GM04504 (cell line): ENCODE measurements at regions not wholly inside any gene's neighbourhood (a gene's known extent, or its start where the extent isn't known, plus 50 kb on each side); places are given as distances from the start of the nearest gene placed in this dataset.
"Not testable (repeated sequence)": the region's sequence is repeated elsewhere in the genome, so short reads cannot be mapped to it uniquely, and the experiment has no call there.

Experiments used
- DNase-seq: peaks from one replicate; pipeline ENCODE4 v3.0.0-alpha.2; 2012; ENCODE audit warnings: low read depth

DNA sequence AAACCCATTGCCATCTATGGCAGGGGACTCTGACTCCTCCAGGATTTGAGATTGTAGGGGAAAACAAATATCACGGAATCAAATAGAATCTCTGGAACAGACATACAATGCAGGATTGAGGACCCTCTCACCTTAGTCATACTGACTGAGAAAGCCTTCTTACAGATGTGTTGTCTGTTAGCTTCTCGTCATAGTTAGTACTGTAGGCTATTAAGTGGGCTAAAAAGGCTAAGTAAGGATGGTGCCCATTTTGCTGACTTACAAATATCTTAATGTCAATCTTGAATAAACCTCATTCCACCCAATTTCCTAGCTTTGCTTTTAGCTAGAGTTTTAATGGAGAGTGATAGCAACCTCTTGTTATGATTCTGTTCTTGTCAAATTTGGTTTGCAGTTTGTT, 352.4 kb downstream of the QKI start:
- DNase-seq = no peak

DNA sequence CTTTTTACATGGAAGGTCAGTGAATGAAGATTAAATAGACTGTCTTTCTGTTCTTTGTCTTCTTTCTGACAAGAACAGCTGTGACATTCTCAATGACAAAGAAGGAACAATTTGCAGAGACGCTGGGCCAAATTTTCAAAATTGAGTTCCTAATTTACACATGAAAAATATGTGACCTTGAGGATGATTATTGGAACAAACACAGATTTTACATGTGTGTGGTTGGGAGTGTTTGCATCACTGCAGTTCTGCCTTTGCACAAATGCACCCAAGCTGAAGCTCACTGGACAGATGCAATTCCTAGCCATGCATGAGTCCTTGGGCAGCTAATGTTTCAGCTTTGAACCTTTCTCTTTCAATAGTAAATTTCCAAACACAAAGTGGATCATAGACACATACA, 350.8 kb downstream of the QKI start:
- no peak for DNase-seq

DNA sequence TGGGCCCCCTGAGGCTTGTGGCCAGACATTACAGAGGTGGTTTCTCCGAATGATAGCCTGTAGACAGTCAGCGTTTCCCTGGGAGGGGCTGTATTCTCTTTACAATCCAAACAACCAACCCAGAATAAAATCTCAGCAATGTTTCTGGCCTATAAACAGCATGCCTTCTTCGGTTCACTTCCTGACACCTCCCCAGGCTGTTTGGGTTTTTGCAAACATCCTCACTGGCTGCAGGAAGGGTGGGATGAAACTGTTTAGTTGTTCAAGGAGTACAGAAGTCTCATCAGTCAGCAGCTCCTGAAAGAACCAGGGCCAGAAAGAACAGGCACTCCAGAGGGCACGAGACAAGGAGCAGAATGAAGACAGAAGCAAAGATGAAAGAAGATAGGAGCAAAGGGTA, 350.0 kb downstream of the QKI start:
- DNase-seq = no peak

DNA sequence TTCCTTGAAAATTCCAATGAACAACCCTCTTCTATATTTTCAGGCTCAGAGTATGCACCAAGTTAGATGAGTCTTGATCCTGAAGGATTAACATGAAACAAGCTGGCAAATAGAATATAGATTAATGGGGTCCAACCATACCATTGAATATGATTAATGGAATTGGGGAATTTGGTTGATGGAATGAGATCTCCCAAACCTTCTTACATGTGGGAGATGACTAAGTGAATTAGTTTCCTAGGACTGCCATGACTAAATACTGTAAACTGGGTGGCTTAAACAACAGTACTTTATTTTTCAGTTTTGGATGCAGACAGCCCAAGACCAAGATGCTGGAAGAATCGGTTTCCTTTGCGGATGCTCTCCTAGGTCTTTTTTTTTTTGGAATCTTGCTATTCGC, 347.0 kb downstream of the QKI start:
- no peak for DNase-seq

DNA sequence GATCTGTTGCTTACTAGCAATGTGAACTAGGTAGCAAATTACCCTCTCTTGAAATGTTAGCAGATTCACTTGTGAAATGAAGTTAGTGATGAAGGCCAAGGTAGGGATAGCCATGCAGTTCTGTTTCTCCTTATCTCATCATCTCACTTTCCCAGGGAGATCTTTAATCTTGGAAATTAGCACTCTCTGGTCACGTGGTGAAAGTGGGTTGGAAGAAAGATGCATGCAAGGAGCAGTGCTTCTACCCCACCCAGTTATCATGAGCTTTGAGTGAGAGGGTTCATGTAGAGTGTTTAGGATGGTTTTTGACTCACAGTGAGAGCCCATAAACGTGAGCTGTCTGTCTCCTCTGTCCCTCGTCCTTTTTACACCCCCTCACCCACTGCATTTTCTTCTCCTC, 346.3 kb downstream of the QKI start:
- DNase-seq = no peak

DNA sequence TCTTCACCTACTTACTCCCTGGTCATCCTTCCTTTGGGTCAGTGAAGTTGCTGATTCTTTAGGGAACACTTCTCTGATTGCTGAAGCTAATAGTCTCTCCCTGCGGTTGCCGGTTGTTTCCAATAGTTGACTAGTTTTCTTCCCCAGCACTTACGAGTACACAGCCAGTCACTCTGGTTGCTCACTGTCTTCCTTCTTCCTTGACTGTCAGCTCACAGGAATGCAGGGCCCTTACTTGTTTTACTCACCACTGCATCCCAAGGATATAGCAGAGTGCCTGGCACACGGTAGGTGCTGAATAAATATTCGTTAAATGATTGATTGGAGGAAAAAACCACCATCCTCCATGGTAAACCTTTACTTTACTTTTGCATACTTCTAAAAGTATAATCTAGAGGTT, 345.0 kb downstream of the QKI start:
- peak; percentile 4 for DNase-seq

DNA sequence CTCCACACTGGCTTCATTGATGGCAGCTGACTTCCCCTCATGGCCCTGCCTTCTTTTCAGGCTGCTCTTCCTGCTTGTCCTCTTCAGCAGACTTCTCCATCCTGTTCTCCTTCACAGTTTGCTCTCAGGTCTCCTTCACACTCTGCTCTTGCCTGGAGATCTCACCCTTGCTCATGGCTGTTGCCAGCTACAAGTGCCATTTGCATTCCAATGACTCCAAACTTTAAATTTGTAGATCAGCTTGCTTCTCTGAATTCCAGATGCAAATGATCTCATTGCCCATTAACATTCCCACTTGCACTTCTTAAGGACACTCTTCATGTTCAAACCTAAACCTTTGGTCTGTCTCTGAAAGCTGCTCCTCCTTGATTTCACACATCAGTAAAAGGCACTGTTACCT, 343.0 kb downstream of the QKI start:
- no peak for DNase-seq

DNA sequence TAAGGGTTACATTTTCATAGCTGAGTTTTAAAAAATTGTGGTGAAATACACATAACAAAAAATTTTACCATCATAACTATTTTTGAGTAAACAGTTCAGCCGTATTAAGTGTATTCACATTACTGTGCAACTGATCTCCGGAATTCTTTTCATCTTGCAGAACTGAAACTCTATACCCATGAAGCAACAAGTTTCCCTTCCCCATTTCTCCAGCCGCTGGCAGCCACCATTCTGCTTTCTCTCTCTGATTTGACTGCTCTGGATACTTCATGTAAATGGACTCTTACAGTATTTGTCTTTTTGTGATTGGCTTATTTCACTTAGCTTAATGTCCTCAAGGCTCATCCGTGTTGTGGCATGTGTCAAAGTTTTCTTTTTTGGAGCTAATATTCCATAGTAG, 341.6 kb downstream of the QKI start:
- DNase-seq = no peak

DNA sequence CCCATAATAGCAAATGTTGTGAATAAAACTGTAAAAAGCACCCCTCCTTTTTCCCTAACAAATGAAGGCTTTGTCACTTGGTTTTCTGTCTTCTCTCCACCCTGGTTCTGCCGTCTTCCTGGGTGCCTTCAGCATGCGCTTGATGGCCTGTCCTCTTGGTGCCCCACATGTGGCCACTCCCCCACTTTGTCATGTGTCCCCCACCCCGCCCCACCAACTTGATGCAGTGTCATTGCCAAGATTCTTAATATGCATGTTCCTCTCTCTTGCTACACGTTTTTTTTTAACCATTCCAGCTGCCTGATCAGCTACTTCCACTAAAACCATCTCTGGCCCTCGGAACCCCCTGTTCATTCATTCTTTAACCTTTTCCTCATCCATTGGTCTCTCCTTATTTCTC, 340.3 kb downstream of the QKI start:
- DNase-seq = no peak

DNA sequence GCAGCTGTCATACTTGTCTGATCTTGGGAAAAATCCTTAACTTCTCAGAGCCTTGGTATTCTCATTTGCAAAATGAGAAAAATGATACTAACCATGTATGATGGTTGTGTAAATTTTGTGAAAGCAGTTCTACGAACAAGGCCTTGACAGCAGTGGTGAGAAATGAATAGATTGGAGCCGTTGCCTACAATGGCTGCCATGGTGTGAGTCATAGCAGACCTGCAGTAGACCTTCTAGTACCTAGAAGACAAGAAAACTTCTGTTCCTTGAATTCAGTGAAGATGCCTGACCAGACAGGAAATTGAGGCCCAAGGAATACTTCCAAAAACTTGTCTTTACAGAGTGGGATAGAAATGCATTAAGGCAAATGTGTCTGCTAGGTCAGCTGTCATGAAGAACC, 338.9 kb downstream of the QKI start:
- DNase-seq = no peak

DNA sequence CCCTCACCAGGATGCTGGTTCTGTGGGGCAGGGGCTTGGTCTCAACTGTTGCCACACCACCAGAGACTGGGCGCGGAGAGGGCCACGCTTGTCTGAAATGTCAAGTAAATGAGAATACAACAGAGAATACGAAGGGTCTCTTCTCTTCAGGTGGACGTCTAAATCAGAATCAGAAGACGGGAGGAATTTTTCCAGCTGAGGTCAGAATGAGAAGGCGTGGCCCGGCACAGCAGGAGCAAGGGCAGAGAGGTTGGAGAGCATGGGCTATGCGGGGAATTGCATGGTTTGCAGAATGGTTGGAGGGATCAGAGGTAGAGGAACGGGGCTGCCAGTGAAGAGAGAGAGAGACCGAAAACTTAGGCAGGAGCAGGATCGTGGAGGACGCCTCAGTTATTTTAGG, 337.9 kb downstream of the QKI start:
- DNase-seq = no peak

DNA sequence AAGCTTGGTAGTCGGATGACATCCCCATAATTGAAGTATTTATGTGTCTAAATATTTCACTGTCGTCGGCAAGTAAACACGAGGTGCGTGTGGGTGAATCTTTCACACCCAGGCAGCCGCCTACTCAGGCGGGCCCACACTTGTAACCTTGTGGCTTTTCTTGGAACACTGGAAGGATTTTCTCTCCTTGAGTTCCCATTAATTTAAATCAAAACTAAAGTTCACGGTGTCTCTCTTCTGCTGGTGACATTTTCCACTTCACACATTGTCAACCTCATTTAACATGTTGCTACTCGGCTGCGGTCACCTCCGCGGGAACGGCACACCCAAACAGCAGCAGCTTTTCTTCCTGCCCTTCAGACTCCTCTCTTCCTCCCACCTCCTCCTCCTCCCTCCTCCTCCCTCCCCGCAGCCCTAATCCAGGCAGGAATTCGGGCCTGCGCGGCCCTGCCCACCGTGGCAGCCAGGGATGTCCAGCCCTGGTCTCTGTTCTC, 336.6 kb downstream of the QKI start:
- no peak for DNase-seq

DNA sequence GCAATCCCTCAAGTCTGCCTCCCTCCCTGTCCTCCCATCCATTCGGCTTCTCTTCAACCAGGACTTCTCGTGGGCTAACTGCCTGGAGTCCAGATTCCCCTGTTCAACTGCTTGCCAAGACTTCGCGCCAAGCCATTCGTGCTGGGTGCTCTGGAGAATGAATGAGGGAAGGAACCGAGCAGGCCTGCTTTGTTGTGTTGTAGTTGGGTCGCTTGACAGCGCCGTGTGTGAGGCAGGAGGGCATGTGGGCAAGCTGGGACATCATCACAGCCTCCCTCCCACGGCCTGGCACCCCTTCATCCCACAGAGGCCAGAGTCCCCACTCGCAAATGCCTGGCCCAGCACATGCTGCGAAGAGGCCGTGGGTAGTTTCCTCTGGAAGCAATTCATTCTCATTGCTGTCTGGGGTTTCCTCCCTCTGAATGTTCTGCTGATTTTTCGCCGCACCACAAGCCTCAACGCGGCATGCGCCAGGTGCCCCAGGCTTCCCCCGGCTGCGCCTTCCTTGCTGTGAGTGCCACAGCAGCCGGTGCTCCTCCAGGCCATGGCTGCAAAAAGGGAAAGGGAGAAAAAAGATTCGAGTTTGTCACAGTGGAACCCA, 336.0 kb downstream of the QKI start:
- DNase-seq = no peak

DNA sequence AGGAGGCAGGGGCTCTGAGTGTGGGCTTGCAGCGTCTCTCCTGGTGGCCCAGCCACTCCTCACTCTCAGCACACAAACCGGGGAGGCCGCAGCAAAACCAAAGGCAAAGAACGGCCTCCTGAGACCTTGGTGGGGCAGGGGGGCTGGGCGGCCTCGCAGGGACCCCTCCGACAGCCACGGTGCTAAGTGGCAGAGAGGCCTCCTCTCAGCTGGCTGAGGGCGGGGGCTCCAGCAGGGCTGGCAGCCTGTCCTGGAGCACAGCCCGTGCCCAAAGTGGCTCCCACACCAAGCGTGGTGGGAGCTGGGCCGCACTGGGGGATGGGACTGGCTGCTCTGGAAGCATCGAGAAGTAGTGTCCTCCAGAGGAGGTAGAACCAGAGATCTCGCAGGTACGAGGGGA, 334.4 kb downstream of the QKI start:
- DNase-seq = no peak

DNA sequence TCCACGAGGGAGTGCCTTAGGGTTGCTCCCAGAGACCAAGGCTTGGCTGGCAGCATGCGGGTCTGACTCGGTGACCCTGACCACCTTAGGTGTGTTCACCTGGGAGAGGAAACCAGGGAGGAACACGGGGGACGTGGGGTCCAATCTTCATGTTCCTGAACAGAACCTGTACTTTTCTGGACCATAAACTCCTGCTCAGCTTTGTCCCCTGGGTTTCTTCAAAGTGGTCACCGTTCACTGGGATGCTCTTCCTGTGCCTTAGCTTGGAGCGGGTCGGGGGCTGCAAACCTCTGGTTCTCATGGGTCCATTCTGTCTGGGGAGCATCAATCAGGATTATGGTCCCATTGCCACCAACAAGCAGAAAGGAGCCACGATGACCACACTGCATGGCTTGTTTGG, 333.5 kb downstream of the QKI start:
- no peak for DNase-seq

DNA sequence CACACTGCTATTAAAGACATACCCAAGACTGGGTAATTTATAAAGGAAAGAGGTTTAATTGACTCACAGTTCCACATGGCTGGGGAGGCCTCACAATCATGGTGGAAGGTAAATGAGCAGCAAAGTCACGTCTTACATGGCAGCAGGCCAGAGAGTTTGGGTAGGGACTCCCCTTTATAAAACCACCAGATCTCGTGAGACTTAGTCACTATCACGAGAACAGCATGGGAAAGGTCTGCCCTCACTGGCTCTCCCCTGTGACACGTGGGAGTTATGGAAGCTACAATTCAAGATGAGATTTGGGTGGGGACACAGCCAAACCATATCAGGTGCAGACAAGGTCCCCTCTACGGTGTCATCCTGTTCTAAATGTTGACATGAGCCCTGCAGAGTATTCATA, 332.5 kb downstream of the QKI start:
- DNase-seq = not testable (repeated sequence)

DNA sequence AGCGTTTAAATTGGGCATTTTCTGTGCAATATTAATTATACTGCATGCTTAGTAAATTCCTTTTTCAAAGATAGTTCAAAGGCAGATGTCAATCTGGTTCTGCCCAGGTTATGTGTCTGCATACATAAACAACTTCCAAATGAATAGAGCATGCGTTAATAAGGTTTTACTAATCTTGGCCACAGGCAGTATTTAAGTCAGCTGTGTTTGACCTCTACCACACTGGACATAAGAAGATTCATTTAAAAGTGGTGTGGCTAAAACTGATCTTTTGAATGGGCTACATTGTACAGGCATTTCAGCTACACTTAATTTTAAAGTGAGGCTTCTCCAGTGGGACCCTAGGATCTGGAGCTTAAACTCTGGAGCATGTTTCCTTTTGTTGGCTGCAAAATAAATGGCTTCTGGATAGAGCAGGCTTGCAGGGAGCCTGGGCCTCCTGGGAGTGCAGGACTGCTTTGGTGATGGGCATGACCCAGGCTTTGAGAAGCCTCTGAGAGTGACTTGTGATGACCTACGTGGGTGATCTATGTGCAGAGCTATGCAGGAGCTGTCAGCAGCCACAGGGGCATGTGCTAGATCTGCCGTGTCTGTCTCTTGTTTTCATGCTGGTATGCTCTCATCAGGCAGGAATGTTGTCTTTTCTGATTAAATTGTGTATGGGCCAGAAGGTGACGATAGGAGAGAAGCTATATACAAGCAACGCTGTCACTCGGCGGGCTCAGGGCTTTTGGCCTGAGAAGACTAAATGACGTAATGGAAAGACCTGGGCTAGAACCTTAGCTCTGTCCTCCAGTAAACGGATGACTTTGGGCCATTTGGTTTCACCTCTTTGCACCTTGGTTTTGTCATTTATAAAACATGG, 331.2 kb downstream of the QKI start:
- DNase-seq = peak; percentile 74

DNA sequence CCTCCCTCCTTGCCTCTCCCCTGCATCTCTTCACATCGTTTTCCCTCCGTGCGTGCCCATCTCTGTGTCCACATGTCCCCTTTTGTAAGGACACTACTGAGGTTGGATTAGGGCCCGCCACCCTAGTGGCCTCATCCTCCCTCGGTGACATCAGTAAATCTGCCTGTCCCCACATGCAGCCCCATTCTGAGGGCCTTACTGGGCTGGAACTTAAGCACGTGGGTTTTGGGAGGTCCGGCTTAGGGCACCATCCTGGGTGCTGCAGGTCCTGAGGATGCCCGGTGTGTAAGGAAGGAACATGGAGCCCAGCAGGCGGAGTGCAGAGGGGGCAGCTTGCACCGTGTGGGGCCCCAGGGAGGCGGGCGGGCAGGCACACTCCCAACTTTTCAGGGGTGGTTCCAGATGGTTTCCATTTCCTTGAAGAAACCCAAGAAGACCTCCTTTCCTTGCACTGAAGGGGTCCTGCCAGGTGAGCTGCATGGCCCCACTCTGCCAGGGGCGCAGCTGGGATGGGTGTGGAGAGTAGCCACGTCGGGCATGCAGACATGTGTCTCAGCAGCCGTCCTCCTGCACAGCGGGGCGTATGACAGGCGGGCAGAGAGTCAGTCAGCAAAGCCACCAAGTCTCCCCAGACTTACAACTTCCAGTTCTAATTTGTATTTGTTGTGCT, 329.9 kb downstream of the QKI start:
- DNase-seq = no peak

DNA sequence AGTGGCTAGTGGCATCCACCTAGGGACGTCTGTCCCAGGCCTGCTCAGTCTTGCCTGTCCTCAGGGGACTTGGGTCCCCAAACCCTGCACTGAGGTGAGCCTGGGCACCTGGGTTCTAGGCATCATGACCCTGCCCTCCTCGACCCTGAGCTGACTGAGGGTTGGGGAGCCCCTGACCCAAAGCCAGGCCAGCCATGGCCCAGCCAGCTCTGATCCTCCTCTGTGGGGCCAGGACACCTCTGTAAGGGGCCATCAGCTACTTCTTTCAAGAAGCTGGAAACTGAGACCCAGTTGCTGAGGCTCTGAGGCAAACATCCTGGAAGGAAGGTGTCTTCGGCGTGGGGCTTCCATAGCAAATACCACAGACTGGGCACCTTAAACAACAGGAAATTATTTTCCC, 329.3 kb downstream of the QKI start:
- no peak for DNase-seq

DNA sequence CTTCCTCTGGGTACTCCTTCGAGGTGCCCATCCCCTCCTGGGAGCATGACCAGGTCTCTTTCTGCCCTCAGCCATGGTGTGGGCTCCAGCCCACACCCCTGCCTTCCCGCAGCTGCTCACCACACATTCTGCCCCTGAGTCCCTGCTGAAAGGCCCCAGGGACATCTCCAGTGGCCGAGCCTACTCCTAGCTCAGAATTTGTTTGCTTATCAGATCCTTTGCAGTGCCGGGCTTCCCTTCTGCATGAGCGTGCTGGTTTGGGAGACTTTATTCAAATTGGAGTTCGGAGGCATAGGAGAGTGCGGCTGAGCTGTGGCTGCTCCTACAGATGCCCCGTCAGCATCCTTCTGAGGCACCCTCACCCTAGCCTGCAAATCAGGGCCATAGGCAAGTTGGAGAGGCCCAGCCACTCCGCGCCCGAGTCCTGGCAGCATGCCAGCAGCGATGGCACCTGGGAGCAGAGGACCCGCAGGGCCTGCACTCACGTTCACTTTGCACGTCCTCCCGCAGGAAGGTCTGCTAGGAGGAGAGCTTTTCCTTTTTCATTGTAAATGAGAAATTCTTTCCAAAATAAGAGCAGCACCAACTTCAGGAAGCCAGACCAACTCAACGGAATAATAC, 327.3 kb downstream of the QKI start:
- DNase-seq = no peak

DNA sequence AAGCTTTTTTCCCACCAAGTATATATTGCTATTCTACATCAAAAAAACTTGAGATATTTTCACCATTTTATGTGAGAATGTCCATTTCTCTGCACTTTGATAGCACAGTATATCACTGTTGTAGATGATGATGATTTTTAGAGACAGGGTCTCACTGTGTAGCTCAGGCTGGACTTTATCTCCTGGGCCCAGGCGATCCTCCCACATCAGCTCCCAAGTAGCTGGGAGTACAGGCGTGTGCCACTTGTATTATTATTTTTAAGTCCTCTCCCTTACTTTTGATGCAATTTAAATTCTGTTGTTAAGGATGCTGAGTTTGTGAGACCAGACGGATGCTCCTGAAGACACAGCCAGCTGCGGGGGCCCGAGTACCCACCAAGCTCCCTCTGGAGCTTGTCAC, 326.8 kb downstream of the QKI start:
- no peak for DNase-seq

DNA sequence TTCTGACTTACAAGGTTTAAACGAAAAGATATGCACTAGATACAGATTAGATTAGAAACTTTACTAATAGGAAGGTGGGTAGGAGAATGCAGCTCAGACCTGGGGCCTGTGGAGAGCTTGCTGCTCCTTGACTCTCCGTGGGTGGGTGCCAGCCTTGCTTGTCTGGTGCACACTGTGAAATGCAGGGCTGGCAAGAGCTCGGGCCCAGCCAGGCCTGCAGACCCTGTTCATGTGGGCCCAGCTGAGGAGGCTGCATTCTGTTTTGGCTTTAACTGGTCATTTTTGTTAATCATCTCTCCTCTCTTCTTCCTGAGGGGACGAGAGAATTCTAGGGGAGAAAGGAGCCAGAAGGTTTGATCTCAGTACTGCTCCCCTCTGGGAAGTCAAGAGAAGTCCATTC, 325.4 kb downstream of the QKI start:
- DNase-seq = no peak

DNA sequence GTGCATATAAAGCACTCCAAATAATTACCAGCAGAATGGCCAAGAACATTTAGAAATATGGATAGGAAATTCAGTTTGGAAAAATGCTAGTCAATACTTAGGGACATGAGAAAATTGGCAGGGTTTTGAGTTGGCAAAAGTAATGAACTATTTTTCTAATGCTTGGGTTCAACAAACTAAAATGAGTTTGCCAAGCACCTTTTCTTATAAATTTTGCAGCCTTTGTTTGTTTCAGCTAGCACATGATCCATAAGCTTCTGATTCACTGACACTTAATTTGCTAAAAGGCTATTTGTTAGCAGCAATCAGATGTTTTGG, 324.8 kb downstream of the QKI start:
- no peak for DNase-seq
